C1 segment of cervical spinal cord (tissue), 14 donors: ENCODE measurements at regions not wholly inside any gene's neighbourhood (a gene's known extent, or its start where the extent isn't known, plus 50 kb on each side); places are given as distances from the start of the nearest gene placed in this dataset.

Source experiments
- DNase-seq, 14 donors: peaks; one replicate each; lab custom pipeline; 2025; lab: John Stamatoyannopoulos, UW

DNA sequence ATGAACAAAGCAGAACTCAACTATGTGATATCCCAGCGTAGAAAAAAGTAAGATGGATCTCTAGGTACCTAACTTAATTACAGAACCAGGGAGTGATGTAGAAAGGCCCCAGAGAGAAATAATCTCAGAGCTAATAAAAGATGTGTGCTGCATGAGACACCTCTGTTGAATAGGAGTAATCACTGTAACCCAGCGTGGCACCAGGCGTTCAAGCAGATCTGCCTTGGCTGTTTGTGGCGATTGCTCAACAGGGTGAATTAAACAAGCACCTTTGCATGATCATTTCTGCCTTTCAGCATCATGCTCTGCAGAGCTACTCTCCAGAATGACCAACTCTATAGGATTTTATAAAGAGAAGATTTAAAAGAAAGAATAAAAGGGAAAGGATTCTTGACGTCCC, 81.7 kb upstream of the KCNIP4 start:
- peak in 1 of 14 donors; percentile 64 for DNase-seq

DNA sequence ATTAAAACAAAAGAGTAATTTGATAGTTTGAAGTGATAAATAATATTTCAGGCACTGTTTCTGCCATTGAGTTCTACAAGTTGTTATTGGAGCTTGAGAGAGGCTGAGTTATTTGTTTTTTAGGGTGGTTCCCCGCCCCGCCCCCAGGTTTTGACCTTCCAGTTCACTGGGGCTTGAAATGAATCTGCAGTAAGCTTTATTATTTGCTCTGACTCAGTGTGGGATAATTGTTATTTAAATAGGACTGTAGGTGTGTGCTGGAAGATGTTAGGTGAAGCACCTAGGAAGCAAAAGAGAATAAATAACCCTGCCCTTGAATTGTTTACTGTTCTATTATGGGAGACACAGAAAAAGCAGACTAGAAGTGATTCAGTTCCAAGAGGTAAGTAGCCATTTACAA, 81.2 kb upstream of the KCNIP4 start:
- DNase-seq, result no peak

DNA sequence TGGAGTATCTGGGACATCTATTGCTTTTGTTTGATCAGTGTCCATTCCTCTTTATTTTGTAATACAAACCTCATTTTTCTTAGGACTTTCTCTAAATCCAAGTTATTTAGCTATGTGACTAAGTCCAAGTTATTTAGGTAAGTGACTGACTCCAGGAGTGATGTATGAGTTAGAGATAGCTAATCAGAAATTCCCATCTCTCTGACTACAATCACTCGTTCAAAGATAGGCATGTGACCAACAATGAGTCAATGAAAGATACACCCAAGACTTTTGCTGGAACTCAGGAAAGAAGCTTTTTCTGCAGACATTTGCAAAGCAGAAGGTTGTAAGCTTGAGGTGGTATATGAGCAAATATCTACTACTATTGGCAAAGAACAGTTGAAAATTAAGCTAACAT, 72.5 kb upstream of the KCNIP4 start:
- DNase-seq, result no peak

DNA sequence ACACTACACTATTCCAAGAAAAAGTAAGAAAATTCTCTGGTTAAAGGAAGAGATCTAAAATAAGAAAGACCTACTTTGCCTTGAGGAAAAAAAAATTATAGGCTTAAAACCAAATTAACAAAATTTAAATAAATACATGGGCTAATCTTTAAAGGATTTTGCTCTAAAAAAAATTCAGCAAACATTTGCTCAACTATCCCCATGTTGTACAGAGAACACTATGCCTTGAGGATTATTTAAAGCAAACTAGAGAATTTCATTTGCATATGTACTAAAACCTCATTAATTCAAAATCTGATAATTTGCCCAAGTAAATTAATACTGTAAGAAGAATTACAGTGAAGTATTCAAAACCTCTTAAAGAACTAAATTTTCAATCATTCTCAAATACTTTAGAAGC, 71.6 kb upstream of the KCNIP4 start:
- DNase-seq, result no peak

DNA sequence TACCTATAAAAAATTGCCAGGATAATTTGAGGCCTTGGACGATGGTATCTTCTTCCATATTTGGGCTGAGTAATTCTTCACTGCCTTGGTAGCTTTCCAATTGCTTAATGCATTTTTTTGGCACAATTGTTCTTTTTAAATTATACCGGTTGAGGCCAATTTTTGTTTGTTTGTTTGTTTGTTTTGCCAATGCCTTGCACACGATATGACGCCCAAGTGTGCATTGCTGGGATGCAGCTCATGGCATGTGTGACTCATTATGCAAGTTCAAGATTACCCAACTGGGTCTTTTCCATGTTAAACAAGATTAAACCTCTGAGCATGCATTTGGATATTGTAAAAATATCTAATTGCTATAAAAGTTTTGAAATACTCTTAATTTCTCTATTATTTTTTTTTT, 71.1 kb upstream of the KCNIP4 start:
- DNase-seq, result no peak

DNA sequence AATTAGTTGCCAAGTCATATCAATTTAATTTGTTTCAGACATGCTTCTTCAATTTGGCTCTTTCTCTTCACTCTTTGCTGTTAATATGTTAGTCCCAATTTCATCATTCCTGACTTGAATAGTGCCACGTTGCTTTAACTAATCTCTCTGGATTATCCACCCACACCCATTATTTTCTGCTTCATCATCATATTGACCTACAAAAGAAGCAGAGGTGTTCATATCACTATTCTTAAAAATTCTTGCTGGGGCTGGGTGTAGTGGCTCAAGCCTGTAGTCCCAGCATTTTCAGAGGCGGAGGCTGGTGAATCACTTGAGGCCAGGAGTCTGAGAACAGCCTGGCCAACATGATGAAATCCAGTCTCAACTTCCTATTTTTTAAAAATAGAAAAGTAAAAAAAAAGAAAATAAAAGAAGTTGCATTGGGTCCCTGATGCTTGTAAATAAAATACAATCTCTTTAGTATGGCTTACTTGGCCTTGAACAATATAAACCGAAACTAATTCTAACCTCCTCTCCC, 65.7 kb upstream of the KCNIP4 start:
- DNase-seq, result no peak

DNA sequence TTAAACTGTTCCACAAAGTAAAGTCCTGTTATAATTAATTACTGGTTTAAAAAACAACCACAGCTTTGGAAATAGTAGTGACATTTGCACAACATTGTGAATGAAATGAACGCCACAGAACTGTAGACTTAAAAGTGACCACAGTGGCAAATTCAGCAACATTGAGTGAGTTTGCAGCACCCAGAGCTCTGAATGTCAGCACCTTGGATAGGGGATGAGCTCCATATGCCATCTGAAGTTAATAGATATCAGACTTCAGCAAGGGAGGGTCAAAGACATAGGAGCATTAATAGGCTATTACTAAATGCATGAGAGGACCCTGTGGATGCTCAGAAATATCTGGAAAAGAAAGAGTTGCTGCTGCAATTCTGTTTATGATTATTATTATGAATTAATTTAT, 55.3 kb upstream of the KCNIP4 start:
- no peak for DNase-seq
